ENCODE measurements at regions not wholly inside any gene's neighbourhood (a gene's known extent, or its start where the extent isn't known, plus 50 kb on each side); places are given as distances from the start of the nearest gene placed in this dataset.

- no peaks in the 10 kb centered on the region for H3K27me3 ChIP-seq (ENCODE audit: insufficient read depth, low read length)
- no peak overlapping the region for H4K91ac ChIP-seq (ENCODE audit: insufficient read length, low read depth, low read length)
- Mint-ChIP-seq H3K27me3 (ENCODE audit: low read depth) (no peaks in the 10 kb centered on the region; the same call in 1 of the 2 replicates), H3K9me3 (peaks cover 24 to 28% of the 10 kb centered on the region in 2 experiments), H3K4me1 (peaks cover 7 to 10% of the 10 kb centered on the region in 2 experiments), H3K4me3 (no peak overlapping the region), H3K27ac (peak overlapping the region in 1 of 3 experiments; percentile 70; a peak in 2 of 7 replicates), H3K36me3 (ENCODE audit: insufficient read depth in 1 of 3, low read depth in 3 of 3) (peaks cover 2 to 18% (median 16%) of the 10 kb centered on the region in 3 experiments)
- H2AK5ac ChIP-seq (ENCODE audit: insufficient read length, low read length): no peak overlapping the region
- H3K79me1 ChIP-seq (ENCODE audit: insufficient read depth, low read depth, low read length, poor library complexity, severe bottlenecking): no peaks in the 10 kb centered on the region
- H3K27ac ChIP-seq (ENCODE audit: insufficient read length, low read depth, low read length): no peak overlapping the region
- TF ChIP-seq CTCF (conservative IDR thresholded peaks at IDR 0.05): no peak
- no peak overlapping the region for H3K14ac ChIP-seq (ENCODE audit: insufficient read depth, low read length)
- H3K23me2 ChIP-seq (ENCODE audit: insufficient read length, low read depth, low read length, poor library complexity, severe bottlenecking): no peaks in the 10 kb centered on the region
- no peak overlapping the region for H4K5ac ChIP-seq (ENCODE audit: insufficient read length, low read depth, low read length)
- no peak overlapping the region for H2BK15ac ChIP-seq (ENCODE audit: low read depth, low read length)
- no peak overlapping the region for H3K4me2 ChIP-seq (ENCODE audit: insufficient read depth, insufficient read length, low read length)
- H2BK12ac ChIP-seq (ENCODE audit: insufficient read length, low read depth, low read length): no peak overlapping the region
- no peaks in the 10 kb centered on the region for H3K79me2 ChIP-seq (ENCODE audit: insufficient read depth, low read length)
- no peak overlapping the region for H2BK20ac ChIP-seq (ENCODE audit: low read depth, low read length, poor library complexity, severe bottlenecking)
- H3K56ac ChIP-seq (ENCODE audit: insufficient read length, low read depth, low read length): no peak overlapping the region
- H3K9me3 ChIP-seq (ENCODE audit: control insufficient read depth, low read depth, low read length): peaks cover 6% of the 10 kb centered on the region
- H3T11ph ChIP-seq (ENCODE audit: low read length): no peak overlapping the region
- no peak overlapping the region for H3K4ac ChIP-seq (ENCODE audit: low read depth, low read length)
- DNase-seq: no peak
- no peak overlapping the region for H3K23ac ChIP-seq (ENCODE audit: insufficient read length, low read depth, low read length)
- H4K20me1 ChIP-seq (ENCODE audit: control insufficient read depth, insufficient read depth, insufficient read length): no peaks in the 10 kb centered on the region
- no peak overlapping the region for H3K9ac ChIP-seq (ENCODE audit: extremely low read depth, insufficient read length, low read length)
- WGBS (ENCODE audit: extremely low coverage, insufficient read length, low lambda C conversion rate): no CpG with 5 or more reads among the region's 4 CpGs
- no peaks in the 10 kb centered on the region for H3K4me1 ChIP-seq (ENCODE audit: insufficient read depth, low read length)
- no peak overlapping the region for H2BK120ac ChIP-seq (ENCODE audit: low read depth, low read length, poor library complexity, severe bottlenecking)
- H2AFZ ChIP-seq (ENCODE audit: low read length): no peak overlapping the region
- no peak overlapping the region for H3K18ac ChIP-seq (ENCODE audit: insufficient read length, low read depth, low read length)
- no peak overlapping the region for H4K8ac ChIP-seq (replicated peaks; ENCODE audit: insufficient read length, low read depth, low read length)
- H2BK5ac ChIP-seq (ENCODE audit: insufficient read length, low read length): no peak overlapping the region
Observed at GRCh38 chr2:10514273-10514672, 66.1 kb upstream of the ODC1 start.
